ENCODE measurements at regions not wholly inside any gene's neighbourhood (a gene's known extent, or its start where the extent isn't known, plus 50 kb on each side); places are given as distances from the start of the nearest gene placed in this dataset.

DNA sequence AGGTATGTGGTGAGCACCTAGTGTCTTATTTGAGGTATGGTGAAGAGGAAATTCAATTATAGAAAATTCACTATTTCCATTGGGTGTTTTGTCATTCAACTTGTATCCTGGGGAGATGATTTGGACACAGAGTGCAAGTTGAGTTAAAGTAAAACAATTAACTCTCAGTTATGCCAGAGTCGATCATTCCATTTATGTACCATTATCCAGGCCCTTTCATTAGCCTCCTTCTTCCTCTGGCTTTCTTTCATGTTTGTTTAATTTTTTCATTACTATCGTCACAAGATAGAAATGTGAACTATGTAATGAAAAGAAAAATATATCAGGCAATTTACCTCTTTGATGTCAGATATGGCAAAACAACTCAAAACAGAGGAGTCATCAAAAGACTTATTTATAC is 1347.2 kb upstream of the NUDT12 start:
- no peak overlapping the region for H2AK9ac ChIP-seq (replicated peaks; ENCODE audit: low read depth, low read length, poor library complexity)
- no peak overlapping the region for H2BK20ac ChIP-seq (ENCODE audit: low read depth, low read length)
- H2BK15ac ChIP-seq (ENCODE audit: low read depth, low read length), result no peak overlapping the region
- no peak overlapping the region for H3K23ac ChIP-seq (ENCODE audit: low read depth, low read length)
- no peak overlapping the region for H3K18ac ChIP-seq (ENCODE audit: low read depth, low read length)
- no peak overlapping the region for H3K4ac ChIP-seq (ENCODE audit: low read depth, low read length)
- BruUV-seq (replicated peaks), result no TSS peak
- H2AFZ ChIP-seq (replicated peaks; ENCODE audit: low read length, poor library complexity), result no peak overlapping the region
- ChIA-PET POLR2A (ENCODE audit: unreplicated experiment) (no interaction called here), CTCF (no interaction called here)
- H3K9me3 ChIP-seq (ENCODE audit: control insufficient read depth, insufficient read depth, low read length), result no peaks in the 10 kb centered on the region
- no peak overlapping the region for H2BK5ac ChIP-seq (ENCODE audit: low read depth, low read length, poor library complexity, severe bottlenecking)
- ATAC-seq (ENCODE audit: low read depth), result no peak
- H3K4me1 ChIP-seq (ENCODE audit: control insufficient read depth, insufficient read depth, low read length), result no peaks in the 10 kb centered on the region
- no peak overlapping the region for H3K56ac ChIP-seq (ENCODE audit: extremely low read depth, insufficient read depth, low read length)
- H3K36me3 ChIP-seq (ENCODE audit: control insufficient read depth, insufficient read depth, low read length), result no peaks in the 10 kb centered on the region
- H3K79me1 ChIP-seq (ENCODE audit: low read depth in 1 of 2, low read length in 2 of 2), result no peaks in the 10 kb centered on the region
- dilution Hi-C loops (cut with HindIII; ENCODE audit: low sequenced_read_pairs, unreplicated experiment), result no loop called here
- H2BK120ac ChIP-seq (ENCODE audit: low read depth, low read length), result no peak overlapping the region
- H4K8ac ChIP-seq (ENCODE audit: low read depth in 2 of 2, low read length in 2 of 2), result no peak overlapping the region
- no peaks in the 10 kb centered on the region for H3K9me1 ChIP-seq (ENCODE audit: insufficient read depth, low read length)
- H3K14ac ChIP-seq (replicated peaks; ENCODE audit: low read depth, low read length), result no peak overlapping the region
- TF ChIP-seq CEBPB (IDR thresholded peaks at IDR 0.05; ENCODE audit: low read depth, low read length) (no peak), NFE2L2 (IDR thresholded peaks at IDR 0.05; ENCODE audit: low read depth, low read length) (no peak), MXI1 (IDR thresholded peaks at IDR 0.05; ENCODE audit: borderline replicate concordance, low read depth, low read length) (no peak), SMC3 (IDR thresholded peaks at IDR 0.05; ENCODE audit: low read depth, low read length) (no peak)
- TF ChIP-seq, protein P1, sequence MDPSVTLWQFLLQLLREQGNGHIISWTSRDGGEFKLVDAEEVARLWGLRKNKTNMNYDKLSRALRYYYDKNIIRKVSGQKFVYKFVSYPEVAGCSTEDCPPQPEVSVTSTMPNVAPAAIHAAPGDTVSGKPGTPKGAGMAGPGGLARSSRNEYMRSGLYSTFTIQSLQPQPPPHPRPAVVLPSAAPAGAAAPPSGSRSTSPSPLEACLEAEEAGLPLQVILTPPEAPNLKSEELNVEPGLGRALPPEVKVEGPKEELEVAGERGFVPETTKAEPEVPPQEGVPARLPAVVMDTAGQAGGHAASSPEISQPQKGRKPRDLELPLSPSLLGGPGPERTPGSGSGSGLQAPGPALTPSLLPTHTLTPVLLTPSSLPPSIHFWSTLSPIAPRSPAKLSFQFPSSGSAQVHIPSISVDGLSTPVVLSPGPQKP (IDR thresholded peaks at IDR 0.05; ENCODE audit: borderline replicate concordance, low read depth, low read length), result no peak
- no peak overlapping the region for H4K91ac ChIP-seq (ENCODE audit: insufficient read depth, low read depth, low read length)
- no peak overlapping the region for H4K5ac ChIP-seq (ENCODE audit: low read depth, low read length)
- no peak overlapping the region for H2AK5ac ChIP-seq (ENCODE audit: low read depth, low read length)
- DNase-seq, result no peak
- H3K27ac ChIP-seq (ENCODE audit: insufficient read depth, low read length), result no peak overlapping the region
- H3K4me3 ChIP-seq (ENCODE audit: insufficient read depth, low read depth, low read length), result no peak overlapping the region
- WGBS, 2 experiments (ENCODE audit: extremely low coverage in 2 of 2, insufficient read length in 1 of 2), result no CpG with 5 or more reads among the region's 2 CpGs
- H4K20me1 ChIP-seq (ENCODE audit: insufficient read depth, low read length), result no peaks in the 10 kb centered on the region
- H3K4me2 ChIP-seq (ENCODE audit: low read depth, low read length), result no peak overlapping the region
- no peaks in the 10 kb centered on the region for H3K27me3 ChIP-seq (ENCODE audit: control insufficient read depth, insufficient read depth, low read length)
- H3K9ac ChIP-seq (ENCODE audit: low read depth, low read length), result no peak overlapping the region
- intact Hi-C loops (cut with micrococcal nuclease), result no loop called here
- in situ Hi-C loops (cut with MboI; ENCODE audit: low sequenced_read_pairs), result no loop called here

Measured in IMR-90 (cell line).